ENCODE measurements at regions not wholly inside any gene's neighbourhood (a gene's known extent, or its start where the extent isn't known, plus 50 kb on each side); places are given as distances from the start of the nearest gene placed in this dataset.

GRCh38 chr12:98022961-98023360, 492.4 kb upstream of the TMPO start:
- no peak overlapping the region for H3K27ac Mint-ChIP-seq
- H3K9me3 Mint-ChIP-seq = peaks cover 0 to 1% of the 10 kb centered on the region in 2 donors
- ATAC-seq (replicated peaks) (no peak), DNase-seq (no peak)
- H3K36me3 Mint-ChIP-seq = no peaks in the 10 kb centered on the region
- H3K27me3 Mint-ChIP-seq = no peaks in the 10 kb centered on the region
- H3K4me3 Mint-ChIP-seq = no peak overlapping the region
- H3K4me1 Mint-ChIP-seq = no peaks in the 10 kb centered on the region

GRCh38 chr12:98037401-98038140, 477.8 kb upstream of the TMPO start:
- H3K4me1 Mint-ChIP-seq = no peaks in the 10 kb centered on the region
- H3K27ac Mint-ChIP-seq = no peak overlapping the region
- no peaks in the 10 kb centered on the region for H3K36me3 Mint-ChIP-seq
- H3K27me3 Mint-ChIP-seq = no peaks in the 10 kb centered on the region
- ATAC-seq (replicated peaks) = no peak
- H3K4me3 Mint-ChIP-seq = no peak overlapping the region
- H3K9me3 Mint-ChIP-seq = peaks cover 5 to 8% of the 10 kb centered on the region in 2 donors
- no peak for DNase-seq

GRCh38 chr12:98042668-98043067, 472.7 kb upstream of the TMPO start:
- DNase-seq (no peak), ATAC-seq (replicated peaks) (no peak)
- Mint-ChIP-seq H3K4me1 (no peaks in the 10 kb centered on the region), H3K9me3 (peaks cover 4 to 8% of the 10 kb centered on the region in 2 donors), H3K4me3 (no peak overlapping the region), H3K27ac (no peak overlapping the region), H3K36me3 (peaks cover 0 to 2% of the 10 kb centered on the region in 2 donors), H3K27me3 (no peaks in the 10 kb centered on the region)

GRCh38 chr12:98045395-98045794, 470.0 kb upstream of the TMPO start:
- H3K9me3 Mint-ChIP-seq = peaks cover 0 to 2% of the 10 kb centered on the region in 2 donors

GRCh38 chr12:98048326-98048725, 467.1 kb upstream of the TMPO start:
- Mint-ChIP-seq H3K4me3 (no peak overlapping the region), H3K36me3 (peaks cover 0 to 2% of the 10 kb centered on the region in 2 donors), H3K27me3 (no peaks in the 10 kb centered on the region), H3K27ac (no peak overlapping the region), H3K9me3 (peaks cover 0 to 2% of the 10 kb centered on the region in 2 donors), H3K4me1 (no peaks in the 10 kb centered on the region)
- ATAC-seq (replicated peaks) (no peak), DNase-seq (no peak)

More at GRCh38 chr12:98045395-98045794, 470.0 kb upstream of the TMPO start:
- no peaks in the 10 kb centered on the region for H3K27me3 Mint-ChIP-seq
- H3K4me3 Mint-ChIP-seq = no peak overlapping the region
- peaks cover 0 to 2% of the 10 kb centered on the region in 2 donors for H3K36me3 Mint-ChIP-seq
- H3K4me1 Mint-ChIP-seq = no peaks in the 10 kb centered on the region
- H3K27ac Mint-ChIP-seq = no peak overlapping the region
- ATAC-seq (replicated peaks) = no peak
- no peak for DNase-seq

- H3K4me1 Mint-ChIP-seq = no peaks in the 10 kb centered on the region
- H3K36me3 Mint-ChIP-seq = no peaks in the 10 kb centered on the region
- H3K4me3 Mint-ChIP-seq = no peak overlapping the region
- ATAC-seq (replicated peaks) (no peak), DNase-seq (no peak)
- peaks cover 0 to 6% of the 10 kb centered on the region in 2 donors for H3K27me3 Mint-ChIP-seq
- no peak overlapping the region for H3K27ac Mint-ChIP-seq
- no peaks in the 10 kb centered on the region for H3K9me3 Mint-ChIP-seq
Measured at GRCh38 chr12:98053202-98053601, 462.2 kb upstream of the TMPO start.

- DNase-seq = no peak
Measured at GRCh38 chr12:98057701-98058100, 457.7 kb upstream of the TMPO start.

GRCh38 chr12:98058213-98058612, 457.2 kb upstream of the TMPO start:
- no peaks in the 10 kb centered on the region for H3K9me3 Mint-ChIP-seq
- peaks cover 0 to 6% of the 10 kb centered on the region in 2 donors for H3K27me3 Mint-ChIP-seq
- no peaks in the 10 kb centered on the region for H3K36me3 Mint-ChIP-seq
- no peak overlapping the region for H3K27ac Mint-ChIP-seq
- no peak overlapping the region for H3K4me3 Mint-ChIP-seq
- DNase-seq (no peak), ATAC-seq (replicated peaks) (no peak)
- no peaks in the 10 kb centered on the region for H3K4me1 Mint-ChIP-seq

More at GRCh38 chr12:98057701-98058100, 457.7 kb upstream of the TMPO start:
- Mint-ChIP-seq H3K9me3 (no peaks in the 10 kb centered on the region), H3K27ac (no peak overlapping the region), H3K4me1 (no peaks in the 10 kb centered on the region), H3K27me3 (peaks cover 0 to 6% of the 10 kb centered on the region in 2 donors), H3K36me3 (no peaks in the 10 kb centered on the region), H3K4me3 (no peak overlapping the region)
- ATAC-seq (replicated peaks) = no peak

GRCh38 chr12:98058838-98059237, 456.6 kb upstream of the TMPO start:
- DNase-seq (no peak), ATAC-seq (replicated peaks) (no peak)
- H3K4me3 Mint-ChIP-seq = no peak overlapping the region
- no peaks in the 10 kb centered on the region for H3K36me3 Mint-ChIP-seq
- H3K9me3 Mint-ChIP-seq = no peaks in the 10 kb centered on the region
- H3K27ac Mint-ChIP-seq = no peak overlapping the region
- H3K27me3 Mint-ChIP-seq = peaks cover 0 to 6% of the 10 kb centered on the region in 2 donors
- H3K4me1 Mint-ChIP-seq = no peaks in the 10 kb centered on the region

GRCh38 chr12:98059659-98060343, 455.6 kb upstream of the TMPO start:
- no peaks in the 10 kb centered on the region for H3K9me3 Mint-ChIP-seq
- no peak overlapping the region for H3K27ac Mint-ChIP-seq
- H3K4me1 Mint-ChIP-seq = no peaks in the 10 kb centered on the region
- DNase-seq (no peak), ATAC-seq (replicated peaks) (no peak)
- H3K4me3 Mint-ChIP-seq = no peak overlapping the region
- no peaks in the 10 kb centered on the region for H3K36me3 Mint-ChIP-seq
- H3K27me3 Mint-ChIP-seq = peaks cover 0 to 5% of the 10 kb centered on the region in 2 donors

- Mint-ChIP-seq H3K36me3 (no peaks in the 10 kb centered on the region), H3K27ac (no peak overlapping the region)
- no peak for ATAC-seq (replicated peaks)
Measured at GRCh38 chr12:98060411-98060810, 455.0 kb upstream of the TMPO start.

GRCh38 chr12:98062464-98063245, 452.7 kb upstream of the TMPO start:
- no peaks in the 10 kb centered on the region for H3K27me3 Mint-ChIP-seq
- no peak for ATAC-seq (replicated peaks)
- no peak overlapping the region for H3K4me3 Mint-ChIP-seq
- H3K9me3 Mint-ChIP-seq = no peaks in the 10 kb centered on the region
- no peaks in the 10 kb centered on the region for H3K4me1 Mint-ChIP-seq
- no peaks in the 10 kb centered on the region for H3K36me3 Mint-ChIP-seq
- no peak overlapping the region for H3K27ac Mint-ChIP-seq
- no peak for DNase-seq

More at GRCh38 chr12:98060411-98060810, 455.0 kb upstream of the TMPO start:
- no peaks in the 10 kb centered on the region for H3K9me3 Mint-ChIP-seq
- H3K27me3 Mint-ChIP-seq = no peaks in the 10 kb centered on the region
- DNase-seq = no peak
- H3K4me1 Mint-ChIP-seq = no peaks in the 10 kb centered on the region
- no peak overlapping the region for H3K4me3 Mint-ChIP-seq

GRCh38 chr12:98064501-98064900, 450.9 kb upstream of the TMPO start:
- DNase-seq (no peak), ATAC-seq (replicated peaks) (no peak)
- Mint-ChIP-seq H3K27me3 (no peaks in the 10 kb centered on the region), H3K27ac (no peak overlapping the region), H3K4me1 (no peaks in the 10 kb centered on the region), H3K36me3 (no peaks in the 10 kb centered on the region), H3K9me3 (no peaks in the 10 kb centered on the region), H3K4me3 (no peak overlapping the region)

- no peak overlapping the region for H3K27ac Mint-ChIP-seq
- H3K4me1 Mint-ChIP-seq = no peaks in the 10 kb centered on the region
- H3K36me3 Mint-ChIP-seq = no peaks in the 10 kb centered on the region
- H3K27me3 Mint-ChIP-seq = no peaks in the 10 kb centered on the region
- H3K9me3 Mint-ChIP-seq = peaks cover 0 to 1% of the 10 kb centered on the region in 2 donors
- no peak for DNase-seq
- ATAC-seq (replicated peaks) = no peak
- no peak overlapping the region for H3K4me3 Mint-ChIP-seq
Measured at GRCh38 chr12:98067795-98068194, 447.6 kb upstream of the TMPO start.

Measured in stimulated activated naive B cell treated with anti-CD40 and anti-IgM and Interleukin-4, amounts not matched to agents 10 μg/mL and 1 μg/mL and 100 μg/mL, for 72 hours (primary cell).